ENCODE measurements at regions not wholly inside any gene's neighbourhood (a gene's known extent, or its start where the extent isn't known, plus 50 kb on each side); places are given as distances from the start of the nearest gene placed in this dataset.

DNA sequence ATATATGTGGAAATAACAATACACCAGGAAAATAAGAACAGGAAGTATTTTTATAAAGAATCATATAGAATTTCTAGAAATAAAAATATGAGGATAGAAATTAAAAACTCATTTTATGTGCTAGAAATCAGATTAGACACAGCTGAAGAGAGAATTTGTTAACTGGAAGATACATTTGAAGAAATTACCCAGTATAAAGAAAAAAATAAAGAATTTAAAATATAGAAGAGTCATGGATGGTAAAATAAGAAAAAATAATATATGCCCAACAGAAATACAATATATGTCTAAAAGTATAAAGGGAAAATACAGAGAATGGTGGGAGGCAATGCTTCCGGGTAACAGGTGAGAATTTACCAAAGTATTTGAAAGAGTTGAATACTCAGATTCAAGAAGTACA is 539.9 kb downstream of the NR4A2 start:
- DNase-seq = no peak
- H3K36me3 ChIP-seq (ENCODE audit: low read depth, missing control alignments) = no peaks in the 10 kb centered on the region
- H3K27me3 ChIP-seq = no peaks in the 10 kb centered on the region
- no peak overlapping the region for H3K27ac ChIP-seq
- TF ChIP-seq, protein P1, sequence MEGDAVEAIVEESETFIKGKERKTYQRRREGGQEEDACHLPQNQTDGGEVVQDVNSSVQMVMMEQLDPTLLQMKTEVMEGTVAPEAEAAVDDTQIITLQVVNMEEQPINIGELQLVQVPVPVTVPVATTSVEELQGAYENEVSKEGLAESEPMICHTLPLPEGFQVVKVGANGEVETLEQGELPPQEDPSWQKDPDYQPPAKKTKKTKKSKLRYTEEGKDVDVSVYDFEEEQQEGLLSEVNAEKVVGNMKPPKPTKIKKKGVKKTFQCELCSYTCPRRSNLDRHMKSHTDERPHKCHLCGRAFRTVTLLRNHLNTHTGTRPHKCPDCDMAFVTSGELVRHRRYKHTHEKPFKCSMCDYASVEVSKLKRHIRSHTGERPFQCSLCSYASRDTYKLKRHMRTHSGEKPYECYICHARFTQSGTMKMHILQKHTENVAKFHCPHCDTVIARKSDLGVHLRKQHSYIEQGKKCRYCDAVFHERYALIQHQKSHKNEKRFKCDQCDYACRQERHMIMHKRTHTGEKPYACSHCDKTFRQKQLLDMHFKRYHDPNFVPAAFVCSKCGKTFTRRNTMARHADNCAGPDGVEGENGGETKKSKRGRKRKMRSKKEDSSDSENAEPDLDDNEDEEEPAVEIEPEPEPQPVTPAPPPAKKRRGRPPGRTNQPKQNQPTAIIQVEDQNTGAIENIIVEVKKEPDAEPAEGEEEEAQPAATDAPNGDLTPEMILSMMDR (IDR thresholded peaks at IDR 0.05) = no peak
- no peak for TF ChIP-seq POLR2A (IDR thresholded peaks at IDR 0.05)
- 93 to 94% methylated on average over 1 of the region's 1 CpG for WGBS, 2 donors
- no peaks in the 10 kb centered on the region for H3K4me1 ChIP-seq
- intact Hi-C loops (cut with DNase I; ENCODE audit: low total_unique reads) = no loop called here
- no peak overlapping the region for H3K4me3 ChIP-seq
- no peaks in the 10 kb centered on the region for H3K9me3 ChIP-seq

DNA sequence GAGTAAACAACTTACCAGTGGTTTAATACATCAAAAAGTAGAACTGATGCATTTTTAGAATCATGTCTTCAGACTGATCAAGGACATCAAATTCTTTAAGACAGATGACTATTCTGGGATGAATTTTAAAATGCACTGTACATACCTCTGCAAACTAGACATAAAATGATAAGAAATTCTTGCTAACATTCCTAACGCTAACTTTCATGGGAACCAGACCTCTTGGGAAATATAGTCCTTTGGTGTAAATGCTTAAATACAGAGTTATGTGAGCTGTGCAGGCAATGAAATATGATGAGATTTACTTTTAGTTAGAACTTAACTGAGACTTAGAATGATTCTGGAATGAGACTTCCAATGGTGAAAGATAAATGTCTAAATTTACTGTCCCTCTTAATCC is 562.0 kb downstream of the NR4A2 start:
- H3K4me3 ChIP-seq = no peak overlapping the region
- no peak for TF ChIP-seq POLR2A (IDR thresholded peaks at IDR 0.05)
- TF ChIP-seq, protein P1 (IDR thresholded peaks at IDR 0.05) = no peak
- H3K9me3 ChIP-seq = no peaks in the 10 kb centered on the region
- no peak overlapping the region for H3K27ac ChIP-seq
- no peaks in the 10 kb centered on the region for H3K36me3 ChIP-seq (ENCODE audit: low read depth, missing control alignments)
- intact Hi-C loops (cut with DNase I; ENCODE audit: low total_unique reads) = no loop called here
- DNase-seq = no peak
- H3K27me3 ChIP-seq = no peaks in the 10 kb centered on the region
- no peaks in the 10 kb centered on the region for H3K4me1 ChIP-seq
- 58 to 74% methylated on average over 1 of the region's 1 CpG for WGBS, 2 donors

DNA sequence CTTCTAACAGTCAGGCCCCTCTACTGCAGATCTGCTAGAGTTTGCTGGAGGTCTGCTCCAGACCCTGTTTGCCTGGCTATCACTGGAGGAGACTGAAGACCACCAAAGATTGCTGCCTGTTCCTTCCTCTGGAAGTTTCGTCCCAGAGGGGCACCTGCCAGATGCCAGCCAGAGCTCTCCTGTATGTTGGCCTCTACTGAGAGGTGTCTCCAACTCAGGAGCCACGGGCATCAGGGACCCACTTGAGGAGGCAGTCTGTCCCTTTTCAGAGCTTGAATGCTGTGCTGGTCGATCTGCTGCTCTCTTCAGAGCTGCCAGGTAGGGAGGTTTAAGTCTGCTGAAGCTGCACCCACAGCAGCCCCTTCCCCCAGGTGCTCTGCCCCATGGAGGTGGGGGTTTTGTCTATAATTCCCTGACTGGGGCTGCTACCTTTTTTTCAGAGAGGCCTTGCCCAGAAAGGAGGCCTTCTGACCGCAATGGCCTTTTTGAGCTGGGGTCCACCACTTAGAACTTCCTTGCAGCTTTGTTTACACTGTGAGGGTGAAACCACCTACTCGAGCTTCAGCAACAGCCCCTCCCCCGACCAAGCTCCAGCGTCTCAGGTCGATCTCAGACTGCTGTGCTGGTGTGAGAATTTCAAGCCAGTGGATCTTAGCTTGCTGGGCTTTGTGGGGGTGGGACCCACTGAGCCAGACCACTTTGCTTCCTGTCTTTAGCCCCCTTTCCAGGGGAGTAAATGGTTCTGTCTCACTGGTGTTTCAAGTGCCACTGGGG is 566.0 kb downstream of the NR4A2 start:
- Histone ChIP-seq H3K9me3 (no peaks in the 10 kb centered on the region), H3K36me3 (ENCODE audit: low read depth, missing control alignments) (no peaks in the 10 kb centered on the region), H3K27me3 (no peaks in the 10 kb centered on the region), H3K27ac (no peak overlapping the region), H3K4me1 (no peaks in the 10 kb centered on the region), H3K4me3 (no peak overlapping the region)
- TF ChIP-seq, protein P1 (IDR thresholded peaks at IDR 0.05) = no peak
- no peak for DNase-seq
- intact Hi-C loops (cut with DNase I; ENCODE audit: low total_unique reads) = no loop called here
- WGBS, 2 donors = 64 to 80% methylated on average over 7 to 8 of the region's 8 CpGs

DNA sequence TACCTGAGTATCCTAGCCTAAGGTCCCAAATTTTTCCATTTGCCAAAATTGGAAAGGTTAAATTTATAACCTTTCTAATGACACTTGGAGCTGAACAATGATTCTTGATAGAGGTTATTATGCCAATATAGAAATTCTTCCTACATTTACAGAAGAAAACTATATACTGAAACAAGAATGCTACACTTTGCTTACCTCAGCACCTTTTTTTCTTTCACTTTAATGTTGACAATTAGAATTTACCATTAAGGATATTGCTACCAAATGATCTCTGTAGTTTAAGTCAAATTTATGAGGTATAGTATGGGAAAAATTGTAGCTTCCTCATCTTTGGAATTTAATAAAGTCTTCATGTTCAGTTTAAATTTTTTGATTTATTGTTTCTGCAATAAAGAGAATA is 577.0 kb downstream of the NR4A2 start:
- no peak for DNase-seq
- TF ChIP-seq POLR2A (IDR thresholded peaks at IDR 0.05) = no peak
- TF ChIP-seq, protein P1 (IDR thresholded peaks at IDR 0.05) = no peak
- H3K4me3 ChIP-seq = no peak overlapping the region
- no peaks in the 10 kb centered on the region for H3K9me3 ChIP-seq
- no peak overlapping the region for H3K27ac ChIP-seq
- H3K36me3 ChIP-seq (ENCODE audit: low read depth, missing control alignments) = no peaks in the 10 kb centered on the region
- intact Hi-C loops (cut with DNase I; ENCODE audit: low total_unique reads) = no loop called here
- H3K4me1 ChIP-seq = no peaks in the 10 kb centered on the region
- H3K27me3 ChIP-seq = no peaks in the 10 kb centered on the region

DNA sequence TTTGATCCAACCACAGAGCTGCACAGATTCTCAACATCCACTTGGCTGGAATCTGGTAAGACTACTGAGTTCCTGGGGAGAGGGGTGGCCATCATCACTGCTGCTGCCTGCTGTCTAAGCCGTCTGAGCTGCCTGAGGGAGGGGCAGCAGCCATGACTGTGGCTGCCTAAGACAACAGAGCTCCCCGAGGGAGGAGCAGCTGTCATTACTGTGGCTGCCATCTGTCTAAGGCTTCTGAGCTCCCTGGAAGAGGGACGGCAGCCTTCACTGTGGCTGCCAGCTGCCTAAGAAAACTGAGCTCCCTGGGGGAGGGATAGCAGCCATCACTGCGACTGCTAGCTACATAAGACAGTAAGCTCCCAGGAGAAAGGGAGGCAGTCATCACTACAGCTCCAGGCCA is 584.4 kb downstream of the NR4A2 start:
- WGBS, 2 donors = 53% methylated on average over 4 of the region's 4 CpGs; no CpG with 5 or more reads in 1 of the 2 donors
- no peaks in the 10 kb centered on the region for H3K4me1 ChIP-seq
- H3K27ac ChIP-seq = no peak overlapping the region
- TF ChIP-seq, protein P1 (IDR thresholded peaks at IDR 0.05) = no peak
- TF ChIP-seq POLR2A (IDR thresholded peaks at IDR 0.05) = no peak
- intact Hi-C loops (cut with DNase I; ENCODE audit: low total_unique reads) = no loop called here
- H3K36me3 ChIP-seq (ENCODE audit: low read depth, missing control alignments) = no peaks in the 10 kb centered on the region
- no peaks in the 10 kb centered on the region for H3K9me3 ChIP-seq
- DNase-seq = no peak
- H3K4me3 ChIP-seq = no peak overlapping the region
- no peaks in the 10 kb centered on the region for H3K27me3 ChIP-seq

Data from testis (tissue), 2 donors.